GM12878 (cell line): ENCODE measurements at regions not wholly inside any gene's neighbourhood (a gene's known extent, or its start where the extent isn't known, plus 50 kb on each side); places are given as distances from the start of the nearest gene placed in this dataset.

Experiments used
- ATAC-seq: fragments of 200-7000 bp; cut with Tn5 transposase; 3 replicates; pipeline ENCODE4 v1.9.1; 2020; ENCODE audit warnings: mild to moderate bottlenecking, moderate library complexity
- BruUV-seq: library from RNA; stranded (reverse); fragments of 400-500 nt; replicated peaks from 2 replicates; lab custom pipeline; 2021; lab: Mats Ljungman, UMichigan
- CTCF ChIA-PET: fragments of 300-600 bp; sonication (Branson Sonifier 250); formaldehyde crosslinking; extraction: SDS; loops from one replicate; lab custom pipeline; 2021; ENCODE audit warnings: inconsistent platforms; lab: Yijun Ruan, JAX
- POLR2A ChIA-PET: fragments of 350-600 bp; formaldehyde crosslinking; extraction: SDS; loops from one replicate; lab custom pipeline; 2021; ENCODE audit warnings: inconsistent platforms; lab: Charles Lee
- RAD21 ChIA-PET: fragments of 300-600 bp; sonication (Branson Sonifier 250); formaldehyde crosslinking; loops from one replicate; lab custom pipeline; 2023; ENCODE audit warnings: antibody characterized with exemption; ENCODE audit not compliant: unreplicated experiment; lab: Charles Lee
- SMC1A ChIA-PET: fragments of 300-600 bp; sonication (Branson Sonifier 250); formaldehyde crosslinking; loops from one replicate; lab custom pipeline; 2023; ENCODE audit not compliant: unreplicated experiment, uncharacterized antibody; lab: Charles Lee
- DNase-seq: peaks from one replicate; pipeline ENCODE4 v3.0.0-alpha.2; 2011; ENCODE audit warnings: low read depth, low spot score
- FAIRE-seq: peaks from 3 replicates; lab custom pipeline; 2011; peaks lifted over from hg19 to GRCh38; lab: Jason Lieb, UNC
- H2AFZ ChIP-seq: 2 replicates; pipeline ENCODE4 v1.6.0; 2011; ENCODE audit warnings: low read depth, low read length, control low read depth; ENCODE audit not compliant: control insufficient read depth
- H3K27ac ChIP-seq: 2 replicates; pipeline ENCODE4 v1.5.1; 2011; ENCODE audit warnings: control low read depth; ENCODE audit not compliant: control insufficient read depth, insufficient read depth
- H3K27me3 ChIP-seq, 2 experiments: replicated peaks in 1 of 2; 2 replicates each; pipeline versions ENCODE4 v1.6.0 to v1.6.1; 2011; ENCODE audit warnings: low read length in 1 of 2; ENCODE audit not compliant: control insufficient read depth in 2 of 2, insufficient read depth in 2 of 2
- H3K36me3 ChIP-seq, 2 experiments: 2 replicates each; pipeline ENCODE4 v1.5.1; 2011; ENCODE audit warnings: low read length in 1 of 2; ENCODE audit not compliant: control insufficient read depth in 2 of 2, insufficient read depth in 2 of 2
- H3K4me1 ChIP-seq: 2 replicates; pipeline ENCODE4 v1.6.1; 2011; ENCODE audit warnings: mild to moderate bottlenecking, low read length, moderate library complexity, mixed read lengths; ENCODE audit not compliant: control insufficient read depth, insufficient read depth
- H3K4me2 ChIP-seq: 2 replicates; pipeline ENCODE4 v1.6.0; 2011; ENCODE audit warnings: control low read depth; ENCODE audit not compliant: control insufficient read depth, insufficient read depth
- H3K4me3 ChIP-seq: fragments of 200-600 bp; sonication (generic); 2 replicates; pipeline ENCODE4 v1.5.1; 2016
- H3K79me2 ChIP-seq: 2 replicates; pipeline ENCODE4 v1.6.0; 2011; ENCODE audit warnings: low read length; ENCODE audit not compliant: control insufficient read depth, insufficient read depth
- H3K9ac ChIP-seq: 2 replicates; pipeline ENCODE4 v1.8.0; 2011; ENCODE audit warnings: low read length, control low read depth, mixed read lengths; ENCODE audit not compliant: control insufficient read depth, insufficient read depth
- H3K9me3 ChIP-seq: replicated peaks from 3 replicates; pipeline ENCODE4 v1.5.1; 2011; ENCODE audit warnings: mild to moderate bottlenecking, low read length; ENCODE audit not compliant: control insufficient read depth, insufficient read depth
- H4K20me1 ChIP-seq: 2 replicates; pipeline ENCODE4 v1.6.0; 2011; ENCODE audit not compliant: control insufficient read depth, insufficient read depth
- BHLHE40 ChIP-seq, 2 experiments: fragments of 450-650 bp in 1 of 2; IDR thresholded peaks; 2 replicates each; pipeline ENCODE4 v1.6.1; 2011 to 2017; ENCODE audit warnings: low read depth in 2 of 2, borderline replicate concordance in 1 of 2, improper control_type of control experiment in 1 of 2, low read length in 1 of 2, mild to moderate bottlenecking in 1 of 2
- CBFB ChIP-seq: IDR thresholded peaks from 2 replicates; pipeline ENCODE4 v1.6.1; 2016; ENCODE audit warnings: antibody characterized with exemption, low read depth
- IRF3 ChIP-seq: fragments of 450-650 bp; IDR thresholded peaks from 2 replicates; pipeline ENCODE4 v1.6.1; 2014; ENCODE audit warnings: mild to moderate bottlenecking
- JUND ChIP-seq: IDR thresholded peaks from 2 replicates; pipeline ENCODE4 v1.6.1; 2012; ENCODE audit warnings: low read depth, mild to moderate bottlenecking, low read length, improper control_type of control experiment, moderate library complexity
- KAT2A ChIP-seq: conservative IDR thresholded peaks from 2 replicates; pipeline ENCODE4 v1.6.1; 2011; ENCODE audit warnings: low read depth, low read length; ENCODE audit not compliant: control insufficient read depth
- MTA3 ChIP-seq: IDR thresholded peaks from 2 replicates; pipeline ENCODE4 v1.6.1; 2012; ENCODE audit warnings: low read length, inconsistent platforms, borderline replicate concordance
- NKRF ChIP-seq: fragments of 450-650 bp; conservative IDR thresholded peaks from 2 replicates; pipeline ENCODE4 v1.6.1; 2017; ENCODE audit warnings: mild to moderate bottlenecking, moderate library complexity
- NR2C2 ChIP-seq: IDR thresholded peaks from 2 replicates; pipeline ENCODE4 v1.6.1; 2011; ENCODE audit warnings: borderline replicate concordance, low read depth; ENCODE audit not compliant: control insufficient read depth, insufficient read length
- RAD51 ChIP-seq: fragments of 450-650 bp; IDR thresholded peaks from 2 replicates; pipeline ENCODE4 v1.6.1; 2016; ENCODE audit warnings: moderate library complexity, mild to moderate bottlenecking, inconsistent platforms
- RELB ChIP-seq: fragments of 450-650 bp; IDR thresholded peaks from 2 replicates; pipeline ENCODE4 v1.6.1; 2017; ENCODE audit warnings: low read depth, mild to moderate bottlenecking, moderate library complexity
- SUPT20H ChIP-seq: IDR thresholded peaks from 2 replicates; pipeline ENCODE4 v1.6.1; 2011; ENCODE audit warnings: low read depth, mild to moderate bottlenecking, low read length, moderate library complexity, borderline replicate concordance; ENCODE audit not compliant: control insufficient read depth
- TCF12 ChIP-seq: IDR thresholded peaks from 2 replicates; pipeline ENCODE4 v1.6.1; 2011; ENCODE audit warnings: low read depth, mild to moderate bottlenecking, low read length
- WGBS: methylation state at CpG from one replicate; pipeline ENCODE4 v1.1.6; 2016; ENCODE audit warnings: low lambda C conversion rate; ENCODE audit not compliant: insufficient replicate concordance, insufficient coverage; ENCODE audit errors: missing lambda C conversion rate; 5-methylcytosine and 5-hydroxymethylcytosine counted together
- in situ Hi-C: fragments of 300-500 bp; cut with MboI; formaldehyde crosslinking; loops from 9 replicates; pipeline ENCODE4 v1.14.3; 2018; ENCODE audit warnings: mixed read lengths
- intact Hi-C: fragments of 100-400 bp; cut with micrococcal nuclease; formaldehyde crosslinking; loops from one replicate; pipeline ENCODE4 v1.14.2; 2022; ENCODE audit not compliant: unreplicated experiment

GRCh38 chr11:104584823-104585222 lies 313.4 kb downstream of the CASP12 start:
- in situ Hi-C loops: no loop called here
- no peak overlapping the region for H2AFZ ChIP-seq
- no peaks in the 10 kb centered on the region for H3K36me3 ChIP-seq
- no peak overlapping the region for H3K4me2 ChIP-seq
- no peak overlapping the region for H3K4me3 ChIP-seq
- no peaks in the 10 kb centered on the region for H3K27me3 ChIP-seq
- no peak for DNase-seq
- ChIA-PET SMC1A (no interaction called here), RAD21 (no interaction called here), POLR2A (no interaction called here), CTCF (no interaction called here)
- FAIRE-seq: no peak
- H3K9me3 ChIP-seq: no peaks in the 10 kb centered on the region
- WGBS: 0% methylated on average over 2 of the region's 2 CpGs
- no peaks in the 10 kb centered on the region for H4K20me1 ChIP-seq
- H3K79me2 ChIP-seq: no peaks in the 10 kb centered on the region
- TF ChIP-seq NKRF (no peak), IRF3 (no peak), NR2C2 (no peak), SUPT20H (no peak), CBFB (no peak), KAT2A (no peak), JUND (no peak), BHLHE40 (IDR thresholded peaks at IDR 0.05; ENCODE audit: borderline replicate concordance in 1 of 2, low read depth in 2 of 2, low read length in 1 of 2) (no peak), MTA3 (no peak), TCF12 (no peak), RELB (no peak), RAD51 (no peak)
- no peaks in the 10 kb centered on the region for H3K4me1 ChIP-seq
- no peak overlapping the region for H3K9ac ChIP-seq
- intact Hi-C loops: no loop called here
- no peak for ATAC-seq
- no TSS peak for BruUV-seq
- H3K27ac ChIP-seq: no peak overlapping the region
